GM20000 (cell line): ENCODE measurements at regions not wholly inside any gene's neighbourhood (a gene's known extent, or its start where the extent isn't known, plus 50 kb on each side); places are given as distances from the start of the nearest gene placed in this dataset.
A peak's percentile ranks its signal among the peaks of the same experiment; 100 is the strongest.

Experiments
- DNase-seq: peaks from one replicate; pipeline ENCODE4 v3.0.0; 2012; ENCODE audit warnings: low spot score
- CTCF ChIP-seq: IDR thresholded peaks from 2 replicates; pipeline ENCODE4 v1.5.1; 2012; ENCODE audit warnings: mild to moderate bottlenecking, control low read depth; ENCODE audit errors: extremely low read depth, missing control alignments

- no peak for DNase-seq
- TF ChIP-seq CTCF = no peak
These were observed 138.8 kb downstream of the EVA1A start for GRCh38 chr2:75421986-75422385.

GRCh38 chr2:75416420-75417342 lies 144.1 kb downstream of the EVA1A start:
- no peak for TF ChIP-seq CTCF
- peak; percentile 34 for DNase-seq

GRCh38 chr2:75415731-75416130 lies 145.0 kb downstream of the EVA1A start:
- TF ChIP-seq CTCF = no peak
- DNase-seq = no peak

GRCh38 chr2:75415111-75415626 lies 145.6 kb downstream of the EVA1A start:
- TF ChIP-seq CTCF = no peak
- DNase-seq = no peak

GRCh38 chr2:75411574-75411973 lies 149.2 kb downstream of the EVA1A start:
- no peak for DNase-seq
- TF ChIP-seq CTCF = no peak

GRCh38 chr2:75410702-75411101 lies 150.0 kb downstream of the EVA1A start:
- no peak for TF ChIP-seq CTCF
- no peak for DNase-seq

GRCh38 chr2:75408771-75409170 lies 152.0 kb downstream of the EVA1A start:
- TF ChIP-seq CTCF = no peak
- DNase-seq = no peak
